CD4-positive, alpha-beta T cell treated with Interleukin-17A for 1 hour (primary cell): ENCODE measurements at regions not wholly inside any gene's neighbourhood (a gene's known extent, or its start where the extent isn't known, plus 50 kb on each side); places are given as distances from the start of the nearest gene placed in this dataset.

Experiments
- DNase-seq: peaks from one replicate; pipeline ENCODE4 v3.0.0-alpha.2; 2020

DNA sequence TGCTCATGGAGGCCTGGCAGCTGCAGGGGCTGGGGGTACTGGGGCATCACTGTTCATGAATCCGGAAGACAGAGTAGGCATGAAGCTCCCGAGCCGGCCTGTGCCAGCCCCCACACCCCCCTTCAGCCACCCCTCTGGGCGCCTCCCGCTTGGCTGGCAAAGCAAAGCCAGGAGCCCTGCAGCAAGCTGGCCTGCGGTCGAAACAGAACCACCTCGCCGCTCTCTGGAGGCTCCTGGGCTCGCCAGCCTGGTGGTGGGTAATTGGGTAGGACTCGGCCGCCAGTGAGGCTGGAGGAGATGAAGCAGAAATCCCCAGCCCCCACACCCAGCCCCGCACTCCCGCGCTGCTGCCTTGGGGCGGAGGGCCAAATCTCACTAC, 70.9 kb upstream of the GPC1 start:
- DNase-seq, result no peak

DNA sequence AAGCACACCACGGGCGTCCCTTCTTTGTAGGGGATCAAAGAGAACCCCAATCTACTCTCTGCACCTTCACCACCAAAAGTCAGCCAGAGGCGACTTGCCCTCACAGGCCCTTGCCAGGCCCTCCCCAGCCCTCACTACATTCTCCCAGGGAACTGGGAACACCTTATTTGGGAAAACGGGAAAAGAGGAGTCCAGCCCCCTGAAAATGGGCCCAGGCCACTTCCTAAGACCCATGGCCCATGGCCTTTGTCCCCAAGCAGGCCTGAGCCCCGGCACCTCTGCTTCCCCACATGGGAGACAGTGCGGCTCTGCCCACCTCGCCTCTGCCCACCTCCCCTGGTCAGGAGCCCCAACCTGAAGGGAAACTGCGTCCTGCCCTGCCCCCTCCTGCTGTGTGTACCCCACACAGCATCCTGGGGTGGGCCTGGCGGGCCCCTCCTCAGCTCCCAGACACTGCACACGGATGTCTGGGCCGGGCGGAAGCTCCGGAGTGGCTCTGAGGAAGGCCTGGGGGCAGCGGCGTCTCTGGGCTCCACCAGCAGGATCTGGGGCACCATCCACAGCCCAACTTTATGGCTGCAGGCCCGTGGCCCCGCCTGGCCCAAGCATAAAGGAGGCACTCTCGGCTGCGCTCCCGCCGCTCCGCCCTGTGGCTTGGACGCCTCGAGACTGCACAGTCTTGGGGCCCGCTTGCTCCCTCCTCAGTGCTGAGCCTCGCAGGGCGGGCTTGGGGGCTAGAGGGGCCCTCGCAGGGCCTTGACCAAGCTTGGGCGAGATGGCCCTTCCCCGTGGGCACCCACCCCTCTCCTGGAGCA, 70.3 kb upstream of the GPC1 start:
- DNase-seq, result no peak

DNA sequence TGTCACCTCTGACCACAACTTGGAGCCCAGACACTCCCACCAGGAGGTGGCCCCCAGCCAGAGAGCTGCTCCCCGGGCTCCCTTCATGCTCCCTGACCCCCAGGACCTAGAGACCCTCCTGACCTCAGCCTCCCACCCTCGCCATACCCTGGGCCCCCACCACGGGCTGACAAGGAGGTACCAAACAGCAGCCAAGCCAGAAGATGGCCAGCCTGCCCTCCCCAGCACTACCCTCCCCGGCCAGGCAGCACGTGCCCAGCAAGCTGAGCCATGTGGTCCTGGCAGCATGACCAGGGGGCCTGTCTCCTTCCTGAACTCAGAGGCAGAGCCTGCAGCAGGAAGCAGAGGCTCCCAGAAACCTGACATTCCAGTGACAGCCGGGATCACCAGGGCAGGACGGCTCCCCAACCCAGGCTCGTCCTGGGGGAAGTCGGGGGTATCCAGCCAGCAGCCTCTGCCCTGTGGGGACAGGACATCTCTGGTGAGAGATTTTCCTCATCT, 69.4 kb upstream of the GPC1 start:
- DNase-seq, result no peak

DNA sequence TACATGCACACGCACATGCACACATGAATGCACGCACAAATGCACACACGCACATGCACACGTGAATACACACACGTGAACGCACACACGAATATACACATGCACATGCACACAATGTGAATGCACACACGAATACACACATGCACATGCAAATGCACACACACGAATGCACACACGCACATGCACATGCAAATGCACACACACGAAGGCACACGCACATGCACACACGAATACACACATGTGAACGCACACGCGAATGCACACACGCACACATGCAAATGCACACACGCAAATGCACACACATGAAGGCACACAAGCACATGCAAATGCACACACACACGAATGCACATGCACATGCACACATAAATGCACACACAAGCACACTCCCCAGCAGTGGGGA, 68.6 kb upstream of the GPC1 start:
- DNase-seq, result no peak

DNA sequence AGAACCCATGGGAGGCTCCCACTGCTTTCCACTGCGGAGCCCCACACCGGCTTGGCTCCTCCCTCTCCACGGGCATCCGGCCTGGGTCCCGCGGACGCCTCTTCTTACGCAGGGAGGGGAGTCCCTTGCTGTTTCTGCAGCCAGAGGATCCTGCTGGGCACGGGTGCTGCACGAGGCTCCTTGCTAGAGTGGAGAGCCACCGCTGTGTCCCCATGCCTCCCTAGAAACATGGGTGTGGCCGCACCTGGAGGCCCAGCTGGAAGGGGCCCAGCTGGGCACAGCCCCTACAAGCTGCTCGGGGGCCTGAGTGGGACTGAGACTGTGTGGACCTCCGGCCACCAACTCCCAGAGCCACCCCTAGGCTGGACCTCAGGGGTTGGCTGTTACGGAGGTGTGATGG, 67.7 kb upstream of the GPC1 start:
- no peak for DNase-seq

DNA sequence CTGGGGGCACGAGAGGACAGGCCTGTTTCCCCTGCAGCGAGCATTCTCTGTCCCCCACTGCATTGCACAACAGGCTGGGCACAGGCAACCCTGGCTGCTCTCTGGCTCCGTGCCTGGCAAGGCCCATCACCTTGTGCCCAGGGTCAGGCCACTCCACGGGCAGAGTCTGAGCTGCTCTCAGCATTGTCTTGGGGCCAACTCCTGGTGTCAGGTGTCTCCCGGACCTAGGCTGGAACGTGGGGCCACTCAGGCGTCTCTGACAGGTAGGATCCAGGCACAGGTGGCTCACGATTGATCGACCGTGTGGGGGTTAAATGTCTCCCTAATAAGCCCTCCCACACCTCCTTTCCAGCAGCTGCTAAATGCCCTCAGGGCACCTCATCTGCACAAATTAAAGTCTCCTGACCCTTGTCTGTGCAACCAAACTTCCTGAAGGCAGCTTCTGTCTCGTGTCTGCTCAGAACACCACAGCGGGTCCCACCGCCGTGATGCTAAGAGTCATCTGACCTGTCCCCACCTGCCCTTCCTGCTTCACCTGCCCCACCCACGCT, 66.6 kb upstream of the GPC1 start:
- no peak for DNase-seq

DNA sequence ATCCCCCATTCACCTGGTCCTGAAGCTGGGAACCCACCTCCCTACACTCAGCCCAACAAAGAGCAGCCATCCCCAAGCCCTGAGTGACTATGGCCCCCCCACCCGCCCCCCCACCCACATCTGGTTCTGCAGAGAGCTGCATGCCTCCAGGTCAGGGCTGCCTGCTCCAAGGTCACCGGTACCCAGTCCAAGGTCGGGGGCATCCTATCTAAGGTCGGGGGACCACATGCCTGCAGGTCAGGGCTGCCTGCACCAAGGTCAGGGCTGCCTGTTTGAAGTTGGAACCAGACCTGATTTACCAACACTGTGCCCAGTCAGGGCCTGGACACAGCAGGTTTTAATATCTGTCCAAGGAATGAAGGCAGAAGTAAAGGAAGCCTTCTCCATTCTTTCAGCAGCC, 66.1 kb upstream of the GPC1 start:
- no peak for DNase-seq

DNA sequence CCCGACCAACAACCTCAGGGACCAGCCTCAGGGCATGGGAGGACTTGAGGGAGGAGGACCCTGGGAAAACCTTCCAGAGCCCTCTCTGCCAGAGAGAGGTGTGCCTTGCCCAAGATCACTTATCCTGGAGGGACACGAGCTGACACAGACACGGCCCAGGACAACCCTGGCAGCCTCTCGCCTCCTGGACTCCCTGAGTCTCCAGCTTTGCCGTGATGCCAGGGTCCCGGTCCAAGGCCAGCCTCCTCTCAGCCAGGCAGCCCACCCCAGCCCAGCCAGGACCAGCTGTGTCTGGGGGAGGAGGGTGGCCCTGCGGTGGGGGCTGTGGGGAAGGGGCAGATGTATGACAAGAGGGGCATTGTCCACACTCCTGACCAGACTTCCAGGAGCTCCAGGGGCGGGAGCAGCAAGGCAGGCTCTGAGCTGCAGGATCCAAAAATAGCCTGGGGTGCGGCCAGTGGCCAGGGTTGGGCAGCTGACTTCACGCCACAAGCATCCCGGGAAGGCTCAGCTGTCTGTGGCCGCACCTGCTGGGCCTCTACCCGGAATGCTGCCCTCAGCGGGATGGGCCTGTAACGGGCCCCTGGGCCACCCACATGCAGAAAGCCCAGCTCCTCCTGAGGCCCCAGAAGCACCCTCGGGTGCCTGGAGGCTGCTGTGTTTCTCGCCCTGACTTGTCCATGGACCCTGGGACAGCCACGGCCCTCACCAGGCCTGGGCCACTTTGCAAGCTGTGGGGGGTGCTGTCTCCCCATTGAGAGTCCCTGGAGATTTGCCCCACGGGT, 65.5 kb upstream of the GPC1 start:
- DNase-seq, result no peak

DNA sequence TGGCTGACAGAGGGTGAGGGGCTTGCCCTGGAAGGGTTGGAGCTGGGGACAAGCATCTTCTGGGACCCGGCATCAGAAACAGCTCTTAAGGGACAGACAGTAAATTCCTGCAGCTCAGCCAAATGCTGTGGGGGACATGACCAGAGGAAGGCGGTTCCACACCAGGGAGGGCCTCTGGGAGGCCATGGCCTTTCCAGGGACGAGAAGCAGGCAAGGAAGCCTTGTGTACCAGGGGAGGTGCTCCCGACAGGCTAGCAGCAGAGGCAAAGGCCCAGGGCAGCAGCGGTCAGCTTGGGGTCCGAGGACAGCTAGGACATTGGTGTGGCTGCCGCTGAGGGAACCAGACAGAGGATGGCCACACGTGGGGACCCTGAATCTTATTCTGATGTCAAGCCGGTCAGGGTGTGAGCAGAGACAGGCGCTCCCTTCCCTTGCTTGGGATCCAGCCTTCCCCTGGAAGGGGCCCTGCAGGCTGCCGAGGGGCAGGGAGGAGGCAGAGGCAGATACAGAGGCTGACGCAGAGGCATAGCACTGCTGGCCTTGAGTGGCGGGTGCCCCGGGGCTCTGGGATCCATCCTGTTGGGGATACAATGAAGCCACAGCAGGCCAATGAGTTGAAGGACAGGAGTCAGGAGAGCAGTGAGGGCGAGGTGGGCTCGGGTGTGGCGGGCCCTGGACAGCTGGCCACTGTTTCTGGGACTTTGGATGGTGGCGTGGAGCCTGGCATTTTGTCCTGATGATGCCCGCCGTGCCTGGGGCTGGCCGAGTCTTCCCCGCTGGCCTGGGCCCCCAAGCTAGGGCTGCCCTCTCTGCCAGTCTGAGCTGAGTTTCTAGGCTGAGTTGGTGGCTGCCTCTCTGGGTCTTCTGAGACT, 64.1 kb upstream of the GPC1 start:
- no peak for DNase-seq

DNA sequence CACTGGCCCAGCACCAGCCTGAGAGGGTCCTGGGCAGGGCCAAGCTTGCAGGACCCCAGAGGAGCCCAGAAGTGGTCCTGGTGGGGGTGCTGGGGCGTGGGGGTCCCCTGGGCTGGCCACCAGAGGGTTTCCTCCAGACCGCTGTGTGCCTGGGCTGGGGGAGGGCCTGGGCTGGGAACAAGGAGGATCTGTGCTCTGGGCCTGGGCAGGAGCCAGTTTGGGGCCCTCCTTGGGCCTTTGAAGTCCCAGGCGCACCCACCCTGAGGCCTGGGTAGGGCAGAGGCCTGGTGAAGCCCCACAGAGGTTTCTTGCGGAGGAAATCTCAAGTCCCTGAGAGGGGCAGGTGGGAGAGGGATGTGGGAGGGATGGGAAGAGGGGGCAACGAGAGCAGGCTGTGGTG, 63.4 kb upstream of the GPC1 start:
- no peak for DNase-seq

DNA sequence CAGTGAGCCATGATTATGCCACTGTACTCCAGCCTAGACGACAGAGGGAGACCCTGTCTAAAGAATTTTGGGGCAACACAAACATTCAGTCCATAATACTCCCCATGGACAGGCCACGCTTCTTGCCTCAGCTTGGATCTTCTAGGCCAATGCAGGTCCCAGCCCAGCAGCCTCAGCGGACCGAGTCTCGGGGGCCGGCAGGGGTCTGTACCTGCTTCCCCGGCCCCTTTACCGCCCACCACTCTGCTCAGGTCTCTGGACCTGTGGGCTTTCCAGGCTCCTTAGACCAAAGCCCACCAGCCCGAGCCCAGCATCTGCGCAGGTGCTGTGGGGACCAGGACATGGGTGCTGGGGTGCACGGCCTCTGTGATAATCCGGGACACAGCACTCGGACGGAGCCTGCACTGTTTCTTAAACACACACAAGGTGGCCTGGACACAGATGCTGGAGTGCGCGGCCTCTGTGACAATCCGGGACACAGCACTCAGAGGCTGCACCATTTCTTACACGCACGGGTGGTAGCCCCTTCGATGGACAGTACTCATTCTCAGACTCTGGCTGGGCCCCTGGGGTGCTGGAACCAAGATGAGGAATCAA, 62.1 kb upstream of the GPC1 start:
- no peak for DNase-seq

DNA sequence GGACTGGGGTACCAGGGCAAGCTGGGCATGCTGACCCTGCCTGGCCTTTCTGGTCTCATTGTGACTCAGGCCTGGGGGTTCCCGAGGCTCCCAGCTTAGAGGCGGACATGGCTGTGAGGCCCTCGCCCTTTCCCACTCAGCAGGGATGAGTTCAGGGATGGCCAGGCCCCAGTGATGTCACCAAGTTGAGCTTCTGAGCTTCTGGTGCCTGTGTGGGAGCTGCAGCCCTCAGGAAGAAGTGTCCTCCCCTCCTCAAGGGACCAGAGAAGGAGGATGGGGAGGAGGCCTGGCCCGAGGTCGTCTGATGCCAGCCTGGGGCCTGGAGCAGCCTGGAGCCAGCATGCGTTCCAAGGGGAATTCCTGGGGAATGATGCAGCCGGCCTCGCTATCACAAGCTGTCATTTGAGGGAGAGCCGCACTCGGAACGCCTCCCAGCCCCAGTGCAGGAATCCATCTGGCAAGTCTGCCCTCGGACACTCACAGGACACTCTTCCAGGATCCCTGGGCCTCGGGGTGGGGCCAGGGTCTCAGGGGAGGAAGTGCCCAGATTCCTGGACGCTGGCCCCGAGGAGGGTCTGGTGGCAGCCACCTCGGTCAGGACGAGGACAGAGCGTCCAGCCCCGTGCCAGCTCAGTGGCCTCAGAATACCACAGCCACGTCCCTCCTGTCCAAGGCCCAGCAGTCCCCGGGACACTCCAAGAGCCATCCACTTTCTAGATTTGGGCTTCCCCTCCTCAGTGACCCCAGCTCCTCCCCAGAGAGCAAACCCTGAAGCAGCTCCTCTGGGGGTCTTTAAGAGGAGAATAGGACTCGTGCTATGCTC, 61.2 kb upstream of the GPC1 start:
- DNase-seq, result no peak

DNA sequence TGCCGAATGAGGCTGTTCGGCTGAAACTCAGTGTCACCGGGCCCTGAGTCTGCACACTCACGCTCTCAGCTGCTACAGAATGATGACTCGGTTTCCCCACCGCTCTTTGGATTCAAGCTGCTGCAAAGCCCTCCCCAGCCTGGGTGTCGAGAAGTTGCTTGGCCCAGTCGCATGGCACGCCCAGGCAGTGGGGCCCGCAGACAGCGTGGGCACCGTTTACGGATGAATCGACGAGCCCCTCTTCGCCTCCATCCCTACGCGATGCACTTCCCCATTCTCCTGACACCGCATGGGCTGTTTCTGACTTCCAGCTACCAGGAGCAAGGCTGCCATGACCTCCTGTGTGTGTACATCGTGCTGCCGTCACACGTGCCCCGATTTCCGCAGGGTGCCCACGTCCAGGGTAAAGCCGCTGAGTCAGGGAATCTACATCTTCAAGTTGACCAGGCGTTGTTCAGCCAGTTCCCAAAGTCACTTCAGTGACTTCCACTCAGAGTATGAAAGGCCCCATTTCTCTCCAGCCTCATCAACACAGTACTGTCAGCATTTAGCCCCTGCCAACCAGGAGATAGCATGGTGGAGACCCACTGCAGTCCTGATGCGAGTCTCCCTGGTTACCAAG, 60.3 kb upstream of the GPC1 start:
- no peak for DNase-seq

DNA sequence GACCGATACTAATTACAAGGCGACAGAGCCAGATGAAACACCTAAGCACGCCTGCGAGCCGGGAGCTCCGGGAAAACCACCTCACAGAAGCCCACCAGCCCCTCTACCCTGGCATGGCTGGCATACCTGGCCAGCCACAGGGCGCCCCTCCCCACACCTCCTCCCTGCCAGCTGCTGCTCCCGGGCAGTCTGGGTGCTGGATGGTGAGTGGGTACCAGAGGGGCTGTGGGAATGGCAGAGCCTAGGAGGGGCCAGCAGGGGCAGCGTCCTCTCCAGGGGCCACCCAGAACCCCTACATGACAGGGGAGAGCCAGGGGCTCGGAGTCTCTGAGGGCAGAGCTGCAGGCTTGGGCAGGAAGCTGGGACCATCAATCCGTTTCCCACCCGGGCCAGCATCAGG, 58.7 kb upstream of the GPC1 start:
- no peak for DNase-seq

DNA sequence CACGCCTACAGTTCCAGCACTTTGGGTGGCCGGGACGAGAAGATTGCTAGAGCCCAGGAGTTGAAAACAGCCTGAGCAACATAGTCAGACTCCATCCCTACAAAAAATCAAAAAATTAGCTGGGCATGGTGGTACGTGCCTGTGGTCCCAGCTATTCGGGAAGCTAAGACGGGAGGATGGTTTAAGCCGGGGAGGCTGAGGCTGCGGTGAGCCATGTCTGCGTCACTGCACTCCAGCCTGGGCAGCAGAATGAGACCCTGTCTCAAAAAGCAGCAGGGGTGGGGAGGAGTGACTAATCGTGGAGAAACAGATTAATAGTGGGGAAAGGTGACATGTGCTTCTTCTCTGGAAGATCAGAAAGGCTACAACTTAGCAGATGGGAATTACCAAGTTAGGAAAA, 58.1 kb upstream of the GPC1 start:
- no peak for DNase-seq

DNA sequence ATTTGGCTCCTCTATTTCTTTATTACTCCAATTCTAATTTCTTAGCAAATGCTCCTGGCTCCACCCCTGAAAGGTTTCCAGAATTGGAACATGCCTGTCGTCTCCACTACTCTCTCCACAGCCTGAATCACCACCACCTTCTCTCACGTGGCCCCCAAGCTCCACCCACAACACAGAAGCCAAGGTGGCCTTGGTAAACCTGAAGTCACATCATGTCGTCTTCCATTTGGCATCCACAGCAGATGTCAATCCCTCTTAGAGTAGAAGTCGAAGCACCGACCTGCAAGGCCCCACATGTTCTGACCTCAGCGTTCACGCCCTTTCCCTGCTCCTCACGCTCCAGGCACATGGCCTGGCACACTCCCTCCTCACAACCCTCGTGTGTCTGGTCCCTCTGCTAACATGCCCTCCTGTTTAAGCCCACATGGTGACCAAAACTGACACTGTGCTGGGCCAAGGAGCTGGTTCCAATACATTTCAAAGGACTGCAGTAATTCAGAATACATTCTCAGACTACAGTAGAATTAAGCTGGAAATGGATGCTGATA, 56.3 kb upstream of the GPC1 start:
- no peak for DNase-seq

DNA sequence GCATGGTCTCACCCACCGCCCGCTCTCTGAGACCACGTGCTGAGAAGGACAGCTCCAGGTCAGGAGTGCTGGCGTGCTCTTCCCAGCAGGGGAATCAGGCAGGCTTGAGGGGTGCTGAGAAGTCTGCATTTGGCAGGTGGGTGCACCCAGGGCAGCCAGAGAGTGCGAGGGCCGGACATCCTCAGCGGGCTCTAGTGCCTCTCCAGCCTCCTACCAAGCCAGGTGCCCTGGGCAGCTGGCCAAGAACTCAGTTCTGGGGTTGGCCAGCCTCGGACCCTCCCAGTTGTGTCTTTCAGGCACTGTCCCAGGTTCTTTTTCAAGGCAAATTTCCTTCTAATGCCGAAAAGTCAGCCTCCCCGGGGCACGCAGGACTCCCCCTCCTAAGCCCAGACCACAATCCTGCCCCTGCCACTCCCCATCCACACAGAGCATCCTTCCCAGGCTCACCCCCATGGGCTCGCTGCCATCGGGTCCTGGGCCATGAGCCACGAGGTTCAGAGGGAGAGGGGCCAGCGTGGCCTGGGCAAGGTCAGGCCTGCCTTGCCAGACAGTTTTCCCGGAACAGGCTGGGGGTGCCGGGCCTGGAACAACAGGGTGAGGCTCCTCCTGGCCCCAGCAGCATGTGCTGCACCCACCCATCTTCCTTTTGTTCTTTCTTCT, 52.2 kb upstream of the GPC1 start:
- no peak for DNase-seq

DNA sequence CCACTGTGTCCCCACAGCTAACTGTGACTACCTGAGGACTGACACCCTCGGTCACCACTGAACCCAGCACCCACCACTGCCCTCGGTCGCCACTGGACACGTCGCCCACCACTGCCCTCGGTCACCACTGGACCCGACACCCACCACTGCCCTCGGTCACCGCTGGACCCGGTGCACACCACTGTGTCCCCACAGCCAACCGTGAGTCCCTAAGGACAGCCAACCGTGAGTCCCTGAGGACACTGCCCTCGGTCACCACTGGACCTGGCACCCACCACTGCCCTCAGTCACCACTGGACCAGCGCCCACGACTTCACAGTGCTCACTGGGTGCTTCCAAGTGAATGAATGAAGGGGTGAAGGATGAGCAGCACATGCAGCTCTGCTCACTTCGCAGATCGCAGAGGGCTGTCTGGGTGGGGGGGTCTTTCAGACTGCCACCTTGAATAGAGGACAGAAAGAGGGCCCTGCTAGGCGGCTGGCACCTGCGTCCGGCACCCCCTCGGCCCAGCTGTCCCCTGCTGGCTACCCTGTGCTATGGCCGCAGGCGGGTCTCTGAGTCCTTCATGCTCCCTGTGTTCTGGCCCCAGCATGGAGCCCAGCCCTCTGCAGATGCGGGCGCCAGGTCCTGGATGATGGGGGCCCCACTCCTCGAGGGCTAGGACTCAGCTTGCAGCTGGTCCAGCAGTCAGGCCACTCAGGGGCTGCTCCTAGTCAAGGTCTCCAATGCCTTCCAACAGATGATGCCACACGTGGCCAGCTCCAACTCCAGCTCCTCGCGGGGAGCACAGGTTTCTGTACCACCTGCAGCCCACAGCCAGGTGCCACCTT, 51.4 kb upstream of the GPC1 start:
- no peak for DNase-seq

DNA sequence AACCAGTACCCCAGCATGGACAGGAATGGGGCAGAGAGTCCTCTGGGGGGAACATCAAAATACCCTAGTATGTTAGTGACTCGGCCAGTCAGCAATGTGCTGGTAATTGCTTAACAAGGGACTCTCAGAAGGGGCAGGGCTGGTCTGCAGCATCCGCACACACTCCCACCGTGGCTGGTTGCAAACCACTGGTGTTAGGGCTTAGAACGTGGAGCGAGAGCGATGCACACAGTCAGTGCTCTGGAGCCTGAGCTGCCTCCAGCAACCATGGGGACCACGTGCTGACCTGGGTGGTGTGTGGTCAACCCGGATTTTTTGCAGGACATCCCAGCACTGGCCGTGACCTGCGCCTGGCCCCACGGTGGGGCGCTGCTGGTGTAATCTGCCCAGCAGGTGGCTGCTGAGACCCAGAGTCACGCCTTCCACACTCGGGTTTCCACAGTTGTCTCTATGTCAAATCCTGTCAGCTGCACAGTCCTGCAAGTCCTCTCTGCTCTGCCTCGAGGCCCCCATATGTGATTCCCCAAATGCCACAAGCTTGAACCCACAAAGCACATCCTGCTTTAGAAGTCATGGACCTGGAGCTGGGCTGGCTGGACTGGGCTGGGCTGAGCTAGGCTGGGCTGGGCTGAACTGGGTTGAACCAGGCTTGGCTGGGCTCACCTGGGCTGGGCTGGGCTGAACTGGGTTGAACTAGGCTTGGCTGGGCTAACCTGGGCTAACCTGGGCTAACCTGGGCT, 50.6 kb upstream of the GPC1 start:
- no peak for DNase-seq
